PC-9 (cell line): ENCODE measurements at regions not wholly inside any gene's neighbourhood (a gene's known extent, or its start where the extent isn't known, plus 50 kb on each side); places are given as distances from the start of the nearest gene placed in this dataset.

ENCODE experiments used
- BruUV-seq: library from RNA; stranded (reverse); fragments of 400-500 nt; replicated peaks from 2 replicates; lab custom pipeline; 2021; lab: Mats Ljungman, UMichigan
- CTCF ChIA-PET: fragments of 300-600 bp; sonication (Branson Sonifier 250); formaldehyde crosslinking; loops from one replicate; lab custom pipeline; 2022; ENCODE audit warnings: antibody characterized with exemption; lab: Charles Lee
- POLR2A ChIA-PET: fragments of 300-600 bp; sonication (Branson Sonifier 250); formaldehyde crosslinking; loops from one replicate; lab custom pipeline; 2022; ENCODE audit warnings: antibody characterized with exemption; ENCODE audit not compliant: unreplicated experiment; lab: Charles Lee
- DNase-seq, 2 experiments: peaks; one replicate each; pipeline versions ENCODE4 v3.0.0 to v3.0.0-alpha.2; 2015 to 2022; ENCODE audit warnings: mixed read lengths in 1 of 2
- H2AFZ ChIP-seq: fragments of 200-600 bp; sonication (generic); 2 replicates; pipeline ENCODE4 v1.8.1; 2017; ENCODE audit warnings: antibody characterized with exemption
- H3F3A ChIP-seq: fragments of 200-600 bp; sonication (generic); 2 replicates; pipeline ENCODE4 v1.8.1; 2017; ENCODE audit warnings: antibody characterized with exemption, mild to moderate bottlenecking, low read depth; ENCODE audit not compliant: insufficient read depth
- H3K27ac ChIP-seq: fragments of 200-600 bp; sonication (generic); 2 replicates; pipeline ENCODE4 v1.6.1; 2016; ENCODE audit warnings: mixed run types
- H3K27me3 ChIP-seq: fragments of 200-600 bp; sonication (generic); 2 replicates; pipeline ENCODE4 v1.6.1; 2016; ENCODE audit warnings: low read depth, mixed run types; ENCODE audit not compliant: insufficient read depth
- H3K36me3 ChIP-seq: fragments of 200-600 bp; sonication (generic); 2 replicates; pipeline ENCODE4 v1.6.1; 2016; ENCODE audit warnings: low read depth, mixed run types
- H3K4me1 ChIP-seq: fragments of 200-600 bp; sonication (generic); replicated peaks from 2 replicates; pipeline ENCODE4 v1.6.1; 2016; ENCODE audit warnings: mixed run types; ENCODE audit not compliant: insufficient read depth
- H3K4me2 ChIP-seq: fragments of 200-600 bp; sonication (generic); 2 replicates; pipeline ENCODE4 v1.6.1; 2017; ENCODE audit warnings: mixed run types
- H3K4me3 ChIP-seq: fragments of 200-600 bp; sonication (generic); 2 replicates; pipeline ENCODE4 v1.6.1; 2016; ENCODE audit warnings: mixed run types
- H3K79me2 ChIP-seq: fragments of 200-600 bp; sonication (generic); 2 replicates; pipeline ENCODE4 v1.6.1; 2017; ENCODE audit warnings: low read depth, mixed run types
- H3K9me2 ChIP-seq: fragments of 200-600 bp; sonication (generic); 2 replicates; pipeline ENCODE4 v1.8.1; 2017; ENCODE audit warnings: mild to moderate bottlenecking; ENCODE audit not compliant: insufficient read depth
- H3K9me3 ChIP-seq: fragments of 200-600 bp; sonication (generic); 2 replicates; pipeline ENCODE4 v1.8.1; 2016; ENCODE audit warnings: low read depth; ENCODE audit not compliant: insufficient read depth
- H4K20me1 ChIP-seq: fragments of 200-600 bp; sonication (generic); 2 replicates; pipeline ENCODE4 v1.8.1; 2017; ENCODE audit not compliant: insufficient read depth
- CTCF ChIP-seq: fragments of 200-600 bp; sonication (generic); conservative IDR thresholded peaks from 2 replicates; pipeline ENCODE4 v1.6.1; 2017; ENCODE audit warnings: mixed run types, antibody characterized with exemption, mild to moderate bottlenecking, moderate library complexity
- EZH2 ChIP-seq: fragments of 200-600 bp; sonication (generic); IDR thresholded peaks from 2 replicates; pipeline ENCODE4 v1.8.0; 2017; ENCODE audit warnings: antibody characterized with exemption, low read depth
- intact Hi-C: fragments of 100-400 bp; cut with micrococcal nuclease; formaldehyde crosslinking; loops from one replicate; pipeline ENCODE4 v1.10.0; 2022; ENCODE audit not compliant: unreplicated experiment

- H4K20me1 ChIP-seq: no peaks in the 10 kb centered on the region
- CTCF ChIA-PET: interaction anchor here (0.5 to 2.4 kb wide), 12 partner anchors 33 to 376 kb away, joined by 3 to 26 read pairs (median 4); no protein-coding TSS in a partner anchor
Measured at GRCh38 chr3:150183678-150184425, 213.2 kb upstream of the PFN2 start.

GRCh38 chr3:150180334-150180733 is 209.6 kb upstream of the PFN2 start:
- Histone ChIP-seq H3K4me2 (no peak overlapping the region), H3K27ac (no peak overlapping the region), H4K20me1 (no peaks in the 10 kb centered on the region), H3K36me3 (no peaks in the 10 kb centered on the region), H3K9me3 (no peaks in the 10 kb centered on the region), H3K9me2 (no peaks in the 10 kb centered on the region), H3K79me2 (no peaks in the 10 kb centered on the region), H3F3A (peaks cover 14% of the 10 kb centered on the region), H3K4me3 (no peak overlapping the region), H2AFZ (no peak overlapping the region), H3K4me1 (peaks cover 18% of the 10 kb centered on the region), H3K27me3 (no peaks in the 10 kb centered on the region)
- no peak for DNase-seq
- BruUV-seq: no TSS peak
- intact Hi-C loops: loop anchor here (5.0 to 10.0 kb wide), 2 partner anchors 413 to 666 kb away; no protein-coding TSS in a partner anchor
- CTCF ChIA-PET: no interaction called here
- POLR2A ChIA-PET: no interaction called here
- TF ChIP-seq CTCF: no peak
- no peak for TF ChIP-seq EZH2

More at GRCh38 chr3:150183678-150184425, 213.2 kb upstream of the PFN2 start:
- Histone ChIP-seq H3K4me2 (peak overlapping the region; percentile 89), H2AFZ (peak overlapping the region; percentile 73), H3K79me2 (no peaks in the 10 kb centered on the region), H3K27me3 (no peaks in the 10 kb centered on the region), H3K36me3 (no peaks in the 10 kb centered on the region), H3K4me3 (peak overlapping the region; percentile 54), H3K4me1 (peaks cover 18% of the 10 kb centered on the region), H3K9me3 (0 out of 2 replicates have a peak, but pooled peaks cover 4% of the 10 kb centered on the region), H3K27ac (0 out of 2 replicates have a peak overlapping the region, but pooled peaks have one; percentile 17), H3F3A (peaks cover 14% of the 10 kb centered on the region), H3K9me2 (no peaks in the 10 kb centered on the region)
- no TSS peak for BruUV-seq
- intact Hi-C loops: loop anchor here (1.0 to 10.0 kb wide), 4 partner anchors 33 to 669 kb away; no protein-coding TSS in a partner anchor
- DNase-seq: peak; percentile 58
- TF ChIP-seq EZH2: no peak
- peak; percentile 64; the same call in 1 of the 2 replicates for TF ChIP-seq CTCF
- POLR2A ChIA-PET: interaction anchor here (0.6 to 0.7 kb wide), 5 partner anchors 15 to 214 kb away, joined by 4 to 15 read pairs (median 6); partner anchors contain the start of gene PFN2

DNA sequence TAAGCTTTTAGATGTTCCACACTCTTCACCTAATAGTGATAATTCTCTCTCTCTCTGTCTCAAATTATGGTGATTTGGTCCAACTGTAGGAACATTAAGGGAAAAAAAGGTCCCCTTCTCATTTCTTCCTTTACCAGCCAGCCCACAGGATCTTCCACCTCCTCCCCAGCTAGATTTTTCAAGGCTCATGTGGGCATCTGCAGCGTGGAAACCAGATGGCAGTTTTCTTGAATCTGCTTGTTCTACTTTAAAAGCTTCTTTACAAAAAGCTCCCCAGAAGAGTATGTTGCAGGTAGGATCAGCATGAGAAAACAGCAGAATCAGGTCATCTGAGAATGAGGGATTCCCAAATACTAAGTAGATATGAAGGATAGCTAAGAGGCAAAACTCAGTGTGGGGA is 208.6 kb upstream of the PFN2 start:
- intact Hi-C loops: no loop called here
- CTCF ChIA-PET: interaction anchor here (1.0 kb wide), 1 partner anchor 212 kb away, joined by 3 read pairs; no protein-coding TSS in a partner anchor
- DNase-seq: no peak
- no peaks in the 10 kb centered on the region for H3K27me3 ChIP-seq
- no peak overlapping the region for H2AFZ ChIP-seq
- no peaks in the 10 kb centered on the region for H3K79me2 ChIP-seq
- H3F3A ChIP-seq: peaks cover 5% of the 10 kb centered on the region
- no peak overlapping the region for H3K4me2 ChIP-seq
- no peaks in the 10 kb centered on the region for H4K20me1 ChIP-seq
- BruUV-seq: no TSS peak
- TF ChIP-seq CTCF (no peak), EZH2 (no peak)
- no peaks in the 10 kb centered on the region for H3K9me3 ChIP-seq
- H3K27ac ChIP-seq: no peak overlapping the region
- H3K9me2 ChIP-seq: no peaks in the 10 kb centered on the region
- H3K36me3 ChIP-seq: no peaks in the 10 kb centered on the region
- peaks cover 8% of the 10 kb centered on the region for H3K4me1 ChIP-seq
- H3K4me3 ChIP-seq: no peak overlapping the region
- POLR2A ChIA-PET: no interaction called here
